Cardiac fibroblast (primary cell): ENCODE measurements at regions not wholly inside any gene's neighbourhood (a gene's known extent, or its start where the extent isn't known, plus 50 kb on each side); places are given as distances from the start of the nearest gene placed in this dataset.

Experiments used
- DNase-seq, 2 donors: peaks; one replicate each; pipeline versions ENCODE4 v3.0.0 to v3.0.0-alpha.2; 2010; ENCODE audit warnings: low read depth in 2 of 2
- H3K4me3 ChIP-seq, 2 donors: replicated peaks in 1 of 2; 1 replicate in 1 of 2; 2 replicates in 1 of 2; pipeline ENCODE4 v1.5.1; 2011; ENCODE audit warnings: low read depth in 2 of 2, low read length in 2 of 2, mild to moderate bottlenecking in 2 of 2, moderate library complexity in 1 of 2
- CTCF ChIP-seq: IDR thresholded peaks from one replicate; pipeline ENCODE4 v1.5.1; 2011; ENCODE audit warnings: low read depth, mild to moderate bottlenecking, low read length, inconsistent platforms

- TF ChIP-seq CTCF = no peak
- no peak for DNase-seq
Observed at GRCh38 chr6:8336406-8337057, 98.8 kb downstream of the SLC35B3 start.

DNA sequence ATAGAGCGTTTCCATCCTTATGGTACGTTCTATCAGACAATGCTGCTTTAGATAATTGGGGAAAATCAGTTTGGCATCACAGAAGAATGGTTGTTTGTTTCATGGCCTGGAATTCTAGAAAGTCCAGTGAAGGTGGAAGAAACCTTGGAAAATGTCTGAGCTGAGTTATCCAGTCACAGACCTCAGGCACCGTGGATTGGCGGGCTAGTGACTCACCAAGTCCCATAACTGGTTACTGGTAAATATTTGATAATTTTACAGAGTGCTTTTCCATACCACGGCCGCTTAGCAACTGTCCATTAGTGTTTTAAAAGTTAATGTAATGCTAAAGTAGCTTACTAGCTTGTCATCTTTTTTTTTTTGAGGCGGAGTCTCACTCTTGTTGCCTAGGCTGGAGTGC lies 99.4 kb downstream of the SLC35B3 start:
- TF ChIP-seq CTCF = no peak
- no peak for DNase-seq
- no peak overlapping the region for H3K4me3 ChIP-seq

More at GRCh38 chr6:8336406-8337057, 98.8 kb downstream of the SLC35B3 start:
- H3K4me3 ChIP-seq = no peak overlapping the region

DNA sequence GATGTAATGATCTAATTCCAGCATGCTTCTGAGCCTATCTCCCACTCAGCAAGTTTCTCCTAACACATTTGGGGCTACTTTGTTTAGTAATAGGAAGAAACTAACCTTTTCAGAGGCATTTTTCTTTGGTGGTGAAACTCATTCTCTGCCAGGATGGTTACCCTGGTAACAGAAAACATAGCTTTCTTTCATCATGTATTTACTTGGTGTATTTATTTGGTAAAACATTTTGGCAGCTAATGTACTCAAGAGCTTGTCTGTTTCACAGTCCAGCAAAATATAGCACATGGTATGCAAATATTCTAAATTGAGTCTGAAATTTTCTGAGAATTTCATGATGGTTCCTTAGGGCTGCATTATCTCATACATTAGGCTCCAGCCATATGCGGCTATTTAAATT lies 100.0 kb downstream of the SLC35B3 start:
- no peak for TF ChIP-seq CTCF
- no peak for DNase-seq
- H3K4me3 ChIP-seq = no peak overlapping the region

- TF ChIP-seq CTCF = no peak
- DNase-seq = no peak
- no peak overlapping the region for H3K4me3 ChIP-seq
Observed at GRCh38 chr6:8334113-8334512, 101.2 kb downstream of the SLC35B3 start.

GRCh38 chr6:8329562-8329961 lies 105.8 kb downstream of the SLC35B3 start:
- no peak overlapping the region for H3K4me3 ChIP-seq
- no peak for TF ChIP-seq CTCF
- no peak for DNase-seq

- DNase-seq = no peak
- H3K4me3 ChIP-seq = no peak overlapping the region
- TF ChIP-seq CTCF = no peak
Observed at GRCh38 chr6:8325743-8326142, 109.6 kb downstream of the SLC35B3 start.

- TF ChIP-seq CTCF = no peak
- DNase-seq = no peak
- no peak overlapping the region for H3K4me3 ChIP-seq
Observed at GRCh38 chr6:8322659-8323058, 112.7 kb downstream of the SLC35B3 start.
